ENCODE measurements at regions not wholly inside any gene's neighbourhood (a gene's known extent, or its start where the extent isn't known, plus 50 kb on each side); places are given as distances from the start of the nearest gene placed in this dataset.
"Not testable (repeated sequence)": the region's sequence is repeated elsewhere in the genome, so short reads cannot be mapped to it uniquely, and the experiment has no call there.

- no peak for DNase-seq (ENCODE audit: low read depth)
These were observed 853.3 kb downstream of the TLE1 start for GRCh38 chr9:80836013-80836412.

GRCh38 chr9:80831751-80832150 is 857.6 kb downstream of the TLE1 start:
- DNase-seq (ENCODE audit: low read depth) = no peak

- no peak for DNase-seq (ENCODE audit: low read depth)
These were observed 877.7 kb downstream of the TLE1 start for GRCh38 chr9:80811656-80812055.

- DNase-seq (ENCODE audit: low read depth) = no peak
These were observed 878.3 kb downstream of the TLE1 start for GRCh38 chr9:80811003-80811402.

- no peak for DNase-seq (ENCODE audit: low read depth)
These were observed 882.7 kb downstream of the TLE1 start for GRCh38 chr9:80806671-80807070.

GRCh38 chr9:80804873-80805272 is 884.5 kb downstream of the TLE1 start:
- DNase-seq (ENCODE audit: low read depth) = no peak

GRCh38 chr9:80797831-80798688 is 891.3 kb downstream of the TLE1 start:
- DNase-seq (ENCODE audit: low read depth) = no peak

- DNase-seq (ENCODE audit: low read depth) = no peak
These were observed 892.1 kb downstream of the TLE1 start for GRCh38 chr9:80797101-80797829.

GRCh38 chr9:80796632-80797031 is 892.7 kb downstream of the TLE1 start:
- no peak for DNase-seq (ENCODE audit: low read depth)

- DNase-seq (ENCODE audit: low read depth) = no peak
These were observed 895.1 kb downstream of the TLE1 start for GRCh38 chr9:80794197-80794596.

GRCh38 chr9:80793706-80794105 is 895.6 kb downstream of the TLE1 start:
- DNase-seq (ENCODE audit: low read depth) = no peak

GRCh38 chr9:80792726-80793125 is 896.6 kb downstream of the TLE1 start:
- DNase-seq (ENCODE audit: low read depth) = no peak

GRCh38 chr9:80791836-80792235 is 897.5 kb downstream of the TLE1 start:
- no peak for DNase-seq (ENCODE audit: low read depth)

- no peak for DNase-seq (ENCODE audit: low read depth)
These were observed 898.6 kb downstream of the TLE1 start for GRCh38 chr9:80790764-80791163.

GRCh38 chr9:80789831-80790230 is 899.5 kb downstream of the TLE1 start:
- DNase-seq (ENCODE audit: low read depth) = no peak

- DNase-seq (ENCODE audit: low read depth) = no peak
These were observed 901.7 kb downstream of the TLE1 start for GRCh38 chr9:80787636-80788035.

GRCh38 chr9:80784647-80785046 is 904.7 kb downstream of the TLE1 start:
- DNase-seq (ENCODE audit: low read depth) = no peak

- no peak for DNase-seq (ENCODE audit: low read depth)
These were observed 913.4 kb downstream of the TLE1 start for GRCh38 chr9:80775971-80776370.

GRCh38 chr9:80775530-80775929 is 913.8 kb downstream of the TLE1 start:
- no peak for DNase-seq (ENCODE audit: low read depth)

- DNase-seq (ENCODE audit: low read depth) = no peak
These were observed 917.6 kb downstream of the TLE1 start for GRCh38 chr9:80771555-80772347.

GRCh38 chr9:80763536-80763935 is 925.8 kb downstream of the TLE1 start:
- DNase-seq (ENCODE audit: low read depth) = no peak

GRCh38 chr9:80755586-80755985 is 933.8 kb downstream of the TLE1 start:
- DNase-seq (ENCODE audit: low read depth) = no peak

- not testable (repeated sequence) for DNase-seq (ENCODE audit: low read depth)
These were observed 942.3 kb downstream of the TLE1 start for GRCh38 chr9:80747056-80747455.

Data from activated gamma-delta T cell treated with anti-CD3 and anti-CD28 coated beads, Interleukin-2, amount 50 U/mL, for 16 hours (primary cell).